ENCODE measurements at regions not wholly inside any gene's neighbourhood (a gene's known extent, or its start where the extent isn't known, plus 50 kb on each side); places are given as distances from the start of the nearest gene placed in this dataset.
"Not testable (repeated sequence)": the region's sequence is repeated elsewhere in the genome, so short reads cannot be mapped to it uniquely, and the experiment has no call there.

DNA sequence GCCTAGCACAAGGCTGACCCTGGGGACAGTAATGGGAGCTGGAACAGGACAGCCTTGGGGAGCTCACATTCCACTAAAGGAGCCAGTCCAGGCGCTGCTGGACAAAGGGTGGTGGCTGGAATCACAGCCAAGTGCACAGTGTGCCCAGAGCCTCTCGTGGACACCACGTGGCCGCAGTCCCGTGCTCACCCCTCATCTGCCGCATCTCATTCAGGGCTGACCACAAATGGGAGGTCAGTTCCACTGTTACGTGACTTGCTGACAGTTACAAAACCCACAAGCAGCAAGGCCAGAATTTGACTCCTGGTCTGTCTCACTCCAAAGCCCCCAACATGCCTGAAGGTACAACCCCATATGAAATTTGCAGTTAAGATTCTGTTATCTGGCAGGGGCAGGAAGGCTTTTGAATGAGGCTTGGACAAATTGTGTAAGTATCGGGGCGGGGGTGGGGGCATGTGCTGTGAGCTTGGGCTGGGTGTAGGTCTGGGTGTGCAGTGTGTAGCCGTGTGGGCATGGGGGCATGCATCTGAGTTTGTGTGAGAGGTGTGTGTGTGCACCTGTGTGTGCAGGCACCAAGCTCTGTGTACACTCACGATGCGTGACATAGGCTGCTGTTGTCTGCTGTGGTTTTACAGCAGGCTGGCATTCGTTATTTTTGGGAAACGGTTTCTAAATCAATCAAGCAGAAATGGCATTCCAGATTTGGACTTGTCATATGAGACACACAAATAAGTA, 301.7 kb downstream of the BRD1 start:
- no peak for DNase-seq (ENCODE audit: low read depth)

- no peak for DNase-seq (ENCODE audit: low read depth)
Measured at GRCh38 chr22:49525360-49525759, 302.3 kb downstream of the BRD1 start.

DNA sequence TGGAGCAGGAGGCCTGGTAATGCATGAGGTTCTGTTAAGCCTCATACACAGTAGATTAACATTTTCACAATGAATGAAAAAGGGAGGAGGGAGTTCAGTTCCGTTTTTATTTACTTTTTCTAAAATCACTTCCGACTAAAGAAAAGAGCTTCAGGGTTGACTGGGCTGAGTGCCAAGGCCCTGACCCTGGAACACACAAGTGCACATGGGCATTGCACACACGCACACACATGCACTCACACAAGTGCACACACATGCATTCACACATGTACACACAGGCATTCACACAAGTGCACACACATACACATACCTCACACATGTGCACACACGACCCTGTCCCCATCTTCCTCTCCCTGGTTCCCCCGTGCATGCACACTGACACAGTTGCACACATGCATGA, 303.3 kb downstream of the BRD1 start:
- no peak for DNase-seq (ENCODE audit: low read depth)

DNA sequence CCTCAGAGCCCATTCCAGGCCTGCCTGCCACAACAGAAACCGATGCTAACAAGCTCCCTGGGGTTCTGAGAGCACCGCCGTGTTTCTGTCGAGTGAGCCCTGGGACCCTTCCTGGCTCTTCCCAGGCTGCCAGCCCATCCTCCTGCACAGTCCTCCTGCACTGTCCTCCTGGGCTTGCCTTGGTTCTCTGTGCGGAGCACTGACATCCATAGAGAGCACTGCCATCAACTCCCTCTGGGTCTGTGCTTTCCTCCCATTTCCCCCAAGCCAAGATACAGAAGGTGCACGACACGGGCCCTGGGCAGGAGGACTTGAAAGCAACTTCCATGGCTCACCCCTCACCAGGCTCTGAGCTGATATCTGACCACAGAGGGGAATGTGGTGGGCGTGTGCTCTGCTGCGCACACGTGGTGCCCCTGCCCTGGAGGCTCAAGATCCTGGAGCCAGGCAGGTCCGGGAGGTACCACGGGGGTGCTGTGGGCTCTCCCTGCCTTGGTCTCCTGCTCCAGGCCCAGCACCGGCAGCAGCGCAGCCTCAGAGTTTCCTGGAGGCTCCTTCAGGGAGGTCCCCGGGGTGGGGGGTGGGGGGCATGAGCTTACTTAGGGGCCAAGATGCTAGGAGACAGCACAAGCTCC, 304.2 kb downstream of the BRD1 start:
- no peak for DNase-seq (ENCODE audit: low read depth)

- no peak for DNase-seq (ENCODE audit: low read depth)
Measured at GRCh38 chr22:49522582-49523373, 304.9 kb downstream of the BRD1 start.

GRCh38 chr22:49521787-49522224, 305.9 kb downstream of the BRD1 start:
- no peak for DNase-seq (ENCODE audit: low read depth)

DNA sequence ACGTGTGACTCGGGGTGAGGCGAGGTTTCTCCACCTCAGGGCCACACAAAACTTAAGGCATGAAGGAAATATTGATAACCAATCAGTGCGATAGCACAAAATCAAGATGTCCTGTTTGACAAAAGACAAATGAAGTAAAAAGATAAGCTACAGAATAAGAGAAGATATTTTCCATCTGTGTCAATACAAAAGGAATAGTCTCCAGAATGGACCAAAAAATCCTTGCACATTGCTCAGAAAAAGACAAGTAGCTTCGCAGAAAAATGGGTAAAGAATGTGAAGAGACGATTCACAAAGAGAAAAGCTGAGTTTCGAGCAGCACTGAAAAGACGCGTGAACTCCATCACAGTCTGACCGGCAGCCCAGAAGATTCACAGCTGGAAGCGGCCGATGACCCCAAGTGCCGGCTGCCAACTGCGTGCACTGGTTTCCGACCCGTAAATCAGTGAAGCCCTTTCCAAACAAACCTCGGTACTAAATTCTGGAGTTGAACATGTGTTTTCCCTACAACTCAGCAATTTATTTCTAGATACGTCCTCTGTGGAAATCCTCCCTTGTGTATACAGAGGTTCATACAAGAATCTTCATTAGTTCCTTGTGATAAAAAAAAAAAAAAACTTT, 308.4 kb downstream of the BRD1 start:
- DNase-seq (ENCODE audit: low read depth): no peak

DNA sequence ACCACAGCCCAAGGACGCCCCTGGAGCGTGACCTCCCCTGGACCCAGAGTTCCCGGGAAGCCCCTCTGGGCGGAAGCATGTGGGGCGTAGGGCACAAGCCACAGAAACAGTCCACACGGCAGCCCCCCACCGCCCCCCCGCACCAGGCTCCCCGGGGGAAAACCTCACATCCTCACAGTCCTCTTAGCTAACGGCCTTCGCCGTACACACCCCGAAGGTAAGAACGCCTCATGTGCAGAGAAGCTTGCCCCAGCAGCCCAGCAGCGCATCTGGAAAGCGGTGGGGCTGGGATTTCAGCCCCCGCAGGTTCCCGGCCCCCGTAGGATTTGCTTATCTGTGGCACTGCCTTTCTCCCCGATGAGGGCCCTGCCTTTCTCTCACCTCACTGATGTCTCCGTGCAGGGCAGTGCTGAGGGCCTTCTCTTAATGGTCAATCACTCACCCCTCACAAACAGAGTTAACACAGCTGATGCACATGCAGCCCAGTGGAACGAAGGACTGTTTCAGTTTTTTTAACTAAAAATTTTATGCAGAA, 309.2 kb downstream of the BRD1 start:
- no peak for DNase-seq (ENCODE audit: low read depth)

DNA sequence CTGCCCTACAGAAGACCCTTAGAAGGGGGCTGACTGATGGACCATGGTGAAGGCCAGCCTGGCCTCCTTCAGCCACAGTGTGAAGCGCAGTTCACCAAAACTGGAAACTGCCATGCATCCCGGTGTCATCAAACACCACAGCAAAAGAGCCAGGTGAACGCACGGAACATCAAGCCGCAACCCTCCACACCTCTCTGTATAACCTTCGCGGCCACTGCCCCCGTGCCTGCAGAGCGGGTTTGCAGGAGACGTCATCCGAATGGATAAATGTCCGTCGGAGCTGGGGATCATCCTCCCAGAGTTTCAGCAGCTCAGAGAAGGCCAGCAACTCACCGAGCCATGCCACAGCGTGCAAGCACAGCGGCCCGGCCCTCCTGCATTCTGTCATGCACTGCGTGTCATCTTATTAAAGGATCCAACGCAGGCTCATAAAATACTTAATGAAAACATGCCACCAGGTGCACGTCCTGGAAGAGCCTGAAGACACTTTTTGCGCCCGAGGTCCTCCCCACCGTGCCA, 309.9 kb downstream of the BRD1 start:
- DNase-seq (ENCODE audit: low read depth): no peak

- DNase-seq (ENCODE audit: low read depth): no peak
Measured at GRCh38 chr22:49517211-49517610, 310.5 kb downstream of the BRD1 start.

DNA sequence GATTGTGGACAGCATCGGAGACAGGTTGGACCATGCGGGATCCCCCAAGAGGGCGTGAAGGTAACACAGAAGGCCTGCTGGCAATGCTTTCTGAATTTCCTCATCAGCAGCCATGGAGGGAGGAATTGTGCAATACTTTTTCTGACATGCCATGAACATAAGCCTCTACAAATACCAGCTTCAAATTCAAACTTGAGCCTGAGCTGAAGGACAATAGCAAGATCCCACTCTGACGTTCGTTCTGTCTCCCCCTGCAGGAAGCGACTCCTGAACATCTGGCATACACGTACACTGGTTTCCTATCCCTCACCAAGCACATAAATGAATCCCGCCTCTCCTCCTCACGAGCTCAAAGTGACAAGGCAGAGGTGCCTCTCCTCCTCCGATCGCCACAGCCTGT, 312.2 kb downstream of the BRD1 start:
- DNase-seq (ENCODE audit: low read depth): no peak

DNA sequence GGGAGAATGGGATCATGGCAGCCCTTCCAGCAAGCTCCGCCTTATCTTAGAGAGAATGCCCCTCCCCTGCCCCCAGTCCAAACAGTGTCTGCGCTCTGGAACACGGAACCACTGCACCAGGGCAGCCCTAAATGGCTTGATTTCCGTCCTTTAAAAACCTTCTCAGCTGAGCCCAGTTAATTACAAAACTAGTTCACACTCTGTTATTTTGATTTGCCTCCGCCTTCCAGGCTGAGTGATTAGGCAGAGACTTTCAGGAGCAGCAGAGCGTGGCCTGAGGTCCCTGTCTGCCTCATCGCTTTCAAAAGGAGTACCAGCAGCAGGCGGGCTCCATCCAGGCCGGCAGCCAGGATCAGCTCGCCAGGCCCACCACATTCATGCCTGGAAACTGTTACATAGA, 313.0 kb downstream of the BRD1 start:
- DNase-seq (ENCODE audit: low read depth): no peak

DNA sequence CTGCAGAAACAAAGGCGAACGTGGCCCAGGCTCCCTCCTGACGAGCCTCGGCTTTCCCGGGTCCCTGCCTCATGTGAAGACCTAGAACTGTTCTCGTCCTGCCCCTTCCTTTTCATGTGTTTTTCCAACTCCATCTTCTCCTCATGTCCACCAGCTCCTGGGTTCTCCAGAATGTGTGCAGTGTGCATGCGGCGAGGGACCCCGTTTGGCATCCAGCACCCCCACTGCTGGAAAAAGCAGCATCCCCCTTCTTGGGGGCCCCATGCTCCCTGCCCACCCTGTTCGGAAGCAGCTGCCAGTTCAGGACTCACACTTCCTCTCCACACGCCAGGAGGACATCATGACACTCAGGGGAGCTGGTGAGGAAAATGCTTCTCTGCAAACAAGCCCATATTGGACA, 313.5 kb downstream of the BRD1 start:
- no peak for DNase-seq (ENCODE audit: low read depth)

DNA sequence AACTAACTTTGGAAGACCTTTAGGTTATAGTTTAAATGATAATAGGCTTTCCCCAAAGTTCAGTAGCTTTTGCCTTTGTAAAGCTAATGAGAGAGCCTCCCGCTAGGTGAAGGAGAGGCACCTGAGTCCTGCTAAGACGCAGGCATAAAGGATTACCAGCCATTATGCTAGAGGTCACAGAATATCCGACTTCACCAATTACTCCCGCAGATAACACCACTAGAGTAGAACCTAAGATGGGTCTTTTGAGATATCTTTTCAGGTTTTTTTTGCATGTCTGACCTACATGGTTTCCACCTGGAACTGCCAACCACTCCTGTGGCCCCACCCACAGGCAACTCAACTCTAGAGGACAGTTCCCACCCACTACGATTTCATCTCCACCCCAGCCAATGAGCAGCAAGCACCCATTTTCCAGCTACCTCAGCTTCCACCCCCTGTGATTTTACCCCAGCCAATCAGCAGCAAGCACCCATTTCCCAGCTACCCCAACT, 314.3 kb downstream of the BRD1 start:
- DNase-seq (ENCODE audit: low read depth): no peak

- no peak for DNase-seq (ENCODE audit: low read depth)
Measured at GRCh38 chr22:49512487-49513165, 315.0 kb downstream of the BRD1 start.

GRCh38 chr22:49511393-49512189, 316.1 kb downstream of the BRD1 start:
- DNase-seq (ENCODE audit: low read depth): not testable (repeated sequence)

DNA sequence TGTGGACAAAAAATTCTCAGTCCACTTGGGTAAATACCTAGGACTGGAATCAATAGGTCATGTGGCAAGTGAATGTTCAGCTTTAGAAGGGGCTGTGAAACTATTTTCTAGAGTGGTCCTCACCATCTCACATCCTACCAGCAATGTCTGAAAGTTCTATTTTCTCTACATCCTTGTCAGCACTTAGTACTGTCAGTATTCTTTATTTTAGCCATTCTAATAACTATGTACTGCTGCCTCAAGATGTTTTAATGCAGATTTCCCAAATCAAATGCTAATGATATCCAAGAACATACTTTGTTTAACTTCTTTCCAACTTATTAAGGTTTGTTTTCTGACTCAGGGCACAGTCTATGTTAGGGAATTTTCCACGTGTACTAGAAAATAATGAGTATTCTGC, 317.0 kb downstream of the BRD1 start:
- DNase-seq (ENCODE audit: low read depth): no peak

DNA sequence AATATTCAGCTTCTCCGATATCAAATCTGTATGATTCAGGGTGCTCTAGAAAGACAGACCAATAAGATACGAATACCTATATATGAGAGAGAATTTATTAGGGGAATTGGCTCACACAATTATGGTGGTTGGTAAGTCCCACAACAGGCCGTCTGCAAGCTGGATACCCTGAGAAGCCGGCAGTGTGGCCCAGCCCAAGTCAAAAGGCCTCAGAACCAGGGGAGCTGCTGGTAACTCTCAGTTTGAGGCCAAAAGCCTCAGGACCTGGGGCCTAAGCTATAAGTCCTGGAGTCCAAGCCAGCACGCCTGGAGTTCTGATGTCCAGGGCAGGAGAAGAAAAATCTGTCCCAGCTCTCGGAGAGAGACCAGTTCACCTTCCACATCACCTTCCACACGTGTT, 318.7 kb downstream of the BRD1 start:
- DNase-seq (ENCODE audit: low read depth): no peak

- DNase-seq (ENCODE audit: low read depth): no peak
Measured at GRCh38 chr22:49508561-49508960, 319.1 kb downstream of the BRD1 start.

- no peak for DNase-seq (ENCODE audit: low read depth)
Measured at GRCh38 chr22:49507607-49508292, 319.9 kb downstream of the BRD1 start.

Data from HS-5 (cell line).